HG03097 (cell line): ENCODE measurements at regions not wholly inside any gene's neighbourhood (a gene's known extent, or its start where the extent isn't known, plus 50 kb on each side); places are given as distances from the start of the nearest gene placed in this dataset.
"Not testable (repeated sequence)": the region's sequence is repeated elsewhere in the genome, so short reads cannot be mapped to it uniquely, and the experiment has no call there.

Source experiments
- ATAC-seq: cut with Tn5 transposase; IDR thresholded peaks from one replicate; pipeline ENCODE4 v1.9.1; 2021; ENCODE audit not compliant: unreplicated experiment, low FRiP score

DNA sequence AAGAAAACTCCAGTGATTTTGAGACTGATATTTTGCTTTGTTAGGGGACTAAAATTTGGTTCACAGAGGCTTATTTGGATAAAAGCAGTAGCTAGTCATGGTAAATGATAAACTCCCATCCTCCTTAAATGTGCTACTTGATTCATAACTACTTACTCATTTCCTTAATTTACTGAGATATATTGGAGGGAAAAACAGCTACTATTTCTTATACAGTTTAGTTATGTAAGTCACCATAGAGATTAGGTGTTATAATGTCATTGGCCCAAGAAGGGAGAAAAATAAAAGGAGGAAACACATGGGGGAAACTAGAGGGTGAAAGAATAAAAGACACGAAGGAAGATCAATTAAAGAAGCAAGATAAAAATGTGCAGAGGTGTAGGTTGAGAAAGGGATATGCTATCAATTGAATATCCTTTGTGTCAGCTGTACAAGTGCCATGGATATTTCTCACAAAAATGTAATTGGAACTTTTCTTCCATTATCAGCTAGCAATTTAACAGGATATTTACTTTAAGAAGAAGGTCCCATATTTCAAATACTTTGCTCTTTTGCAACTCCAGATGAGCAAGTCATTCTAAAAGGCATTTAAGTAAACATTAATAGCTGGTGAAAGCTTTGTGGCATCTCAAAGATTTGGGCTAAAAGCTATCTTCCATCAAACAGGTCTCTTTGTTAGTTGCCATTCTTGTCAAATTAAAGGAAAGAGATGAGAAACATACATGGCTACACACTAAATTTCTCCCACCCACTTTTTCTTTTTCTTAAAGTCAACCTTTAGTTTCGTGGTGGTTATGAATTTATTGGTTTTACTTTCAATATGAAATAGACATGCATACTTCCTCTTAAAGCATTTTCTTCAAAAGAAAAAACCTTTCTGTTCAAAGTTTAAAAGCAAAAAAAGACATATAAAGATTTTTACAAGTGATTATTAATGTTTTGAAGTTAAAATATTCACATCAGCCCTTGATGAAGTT lies 439.5 kb downstream of the CCER1 start:
- peak; percentile 92 for ATAC-seq

DNA sequence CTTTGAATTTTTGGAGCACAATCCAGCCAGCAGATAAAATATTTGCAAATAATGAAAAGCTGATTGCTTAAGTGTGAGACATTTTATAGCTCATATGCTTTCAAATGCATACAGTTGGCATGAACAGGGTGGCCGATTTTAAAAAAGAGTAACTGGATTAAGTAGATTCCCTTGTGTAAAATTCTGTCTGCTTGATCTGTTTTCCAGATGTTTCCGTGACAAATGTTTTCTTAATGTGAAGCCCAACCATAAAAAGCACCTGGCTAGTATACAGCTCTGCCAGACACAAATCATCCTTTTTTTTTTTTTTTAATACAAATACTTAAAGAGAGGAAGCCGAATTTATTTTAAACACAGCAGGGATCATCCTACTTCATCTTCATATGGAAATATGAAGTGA lies 440.7 kb downstream of the CCER1 start:
- no peak for ATAC-seq

DNA sequence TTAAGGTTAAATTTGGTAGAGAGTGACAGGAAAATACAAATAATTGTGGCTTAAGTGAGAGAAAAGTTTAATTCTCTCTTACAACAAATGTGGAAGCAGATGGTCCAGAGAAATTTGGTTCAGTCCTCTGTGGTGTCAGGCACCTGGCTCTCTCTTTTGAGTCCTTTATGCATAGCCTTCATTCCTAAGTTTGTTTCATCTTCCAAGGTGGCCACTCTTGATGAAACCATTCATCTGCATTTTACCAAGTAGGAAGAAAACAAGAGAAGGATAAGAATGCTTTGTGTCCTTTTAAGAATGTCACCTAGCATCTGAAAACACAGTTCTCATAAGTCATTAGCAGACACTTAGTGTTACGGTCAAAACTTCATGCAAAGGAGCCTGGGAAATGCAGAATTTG lies 442.5 kb downstream of the CCER1 start:
- no peak for ATAC-seq

DNA sequence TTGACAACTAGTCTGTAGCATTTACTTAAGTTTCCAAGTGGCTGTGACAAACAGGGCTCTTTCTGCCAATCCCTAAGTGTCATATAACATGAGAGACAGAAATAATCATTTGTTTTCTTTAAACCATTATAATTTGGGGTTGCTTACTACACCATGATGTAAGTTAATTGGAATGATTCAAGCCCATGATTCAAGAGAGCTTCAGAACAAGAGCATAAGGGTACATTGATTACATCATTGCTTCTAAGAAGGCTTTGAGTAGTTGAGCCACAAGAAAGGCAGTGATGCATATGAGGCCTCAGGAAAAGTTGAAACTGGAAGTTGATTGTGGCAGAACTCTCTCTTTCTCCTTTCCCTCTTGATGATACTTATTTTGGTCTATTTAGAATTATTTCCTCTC lies 444.0 kb downstream of the CCER1 start:
- ATAC-seq, result no peak

DNA sequence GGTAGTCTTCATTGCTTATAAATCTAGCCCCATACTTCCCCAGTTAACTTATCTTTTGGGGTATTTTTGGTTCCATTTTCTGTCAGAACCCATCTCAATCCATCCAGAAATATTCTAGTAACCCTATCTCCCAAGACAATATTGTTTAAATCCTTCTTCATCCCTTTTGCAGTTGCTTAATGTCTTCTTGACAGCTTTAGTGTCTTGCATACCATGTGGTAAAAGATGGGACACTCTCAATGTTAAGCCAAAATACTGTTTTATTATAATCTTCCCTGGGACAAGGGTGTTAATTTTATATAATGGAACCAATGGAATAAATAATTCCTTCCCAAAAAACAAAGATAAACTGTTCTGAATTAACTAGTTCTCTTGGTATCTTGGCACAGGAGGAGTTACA lies 450.2 kb downstream of the CCER1 start:
- ATAC-seq, result no peak

DNA sequence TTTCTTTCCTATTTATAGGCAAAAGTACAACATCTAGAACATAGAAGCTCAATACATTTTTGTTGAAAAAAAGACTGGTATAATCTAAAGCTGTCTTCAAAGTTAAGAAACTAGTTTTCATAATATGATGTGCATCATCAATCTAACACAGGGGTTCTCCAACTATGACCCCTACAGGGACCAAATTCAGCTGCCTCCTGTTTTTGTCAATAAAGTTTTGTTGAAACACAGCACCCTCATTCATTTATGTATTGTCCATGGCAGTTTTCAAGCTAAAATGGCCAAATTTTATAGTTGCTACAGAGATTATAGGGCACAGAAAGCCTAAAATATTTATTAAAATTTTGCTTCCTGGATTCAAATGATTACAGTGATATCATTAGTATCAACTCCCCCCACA lies 452.9 kb downstream of the CCER1 start:
- ATAC-seq, result no peak

DNA sequence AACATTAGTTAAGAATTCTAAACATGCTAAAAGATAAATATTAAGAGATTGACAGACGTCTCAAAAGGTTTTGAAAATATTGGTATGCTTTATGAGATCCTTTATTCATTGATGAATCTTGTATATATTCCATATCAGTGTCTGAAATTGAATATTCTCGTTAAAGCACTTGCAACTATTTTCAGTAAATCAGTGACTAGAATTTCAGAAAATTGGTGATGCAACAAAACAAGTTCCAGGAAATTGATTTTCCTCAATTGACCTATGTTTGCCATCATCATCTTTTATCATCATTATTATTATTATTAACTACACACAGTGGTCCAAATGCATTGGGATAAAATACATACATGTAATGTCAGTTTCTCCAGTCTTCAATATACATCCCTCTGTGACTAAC lies 453.6 kb downstream of the CCER1 start:
- ATAC-seq, result no peak

DNA sequence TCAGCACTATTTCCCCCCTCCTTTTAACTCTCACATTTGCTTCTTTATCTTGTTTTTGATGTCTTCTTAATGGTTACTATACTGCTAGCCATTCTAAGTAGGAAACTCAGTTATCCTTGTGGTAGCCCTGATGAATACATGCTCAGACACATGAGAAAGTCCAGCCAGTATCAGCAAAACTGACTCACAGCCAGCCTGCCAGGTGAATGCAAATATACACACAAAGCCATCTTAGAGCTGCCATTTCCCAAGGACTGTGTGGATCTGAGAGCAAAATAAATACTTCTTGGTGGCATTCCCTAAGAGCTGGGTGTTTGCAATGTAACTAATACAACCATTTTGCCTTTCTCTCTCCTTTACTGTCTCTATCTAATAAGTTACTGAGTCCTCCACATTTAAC lies 455.2 kb downstream of the CCER1 start:
- ATAC-seq, result no peak

DNA sequence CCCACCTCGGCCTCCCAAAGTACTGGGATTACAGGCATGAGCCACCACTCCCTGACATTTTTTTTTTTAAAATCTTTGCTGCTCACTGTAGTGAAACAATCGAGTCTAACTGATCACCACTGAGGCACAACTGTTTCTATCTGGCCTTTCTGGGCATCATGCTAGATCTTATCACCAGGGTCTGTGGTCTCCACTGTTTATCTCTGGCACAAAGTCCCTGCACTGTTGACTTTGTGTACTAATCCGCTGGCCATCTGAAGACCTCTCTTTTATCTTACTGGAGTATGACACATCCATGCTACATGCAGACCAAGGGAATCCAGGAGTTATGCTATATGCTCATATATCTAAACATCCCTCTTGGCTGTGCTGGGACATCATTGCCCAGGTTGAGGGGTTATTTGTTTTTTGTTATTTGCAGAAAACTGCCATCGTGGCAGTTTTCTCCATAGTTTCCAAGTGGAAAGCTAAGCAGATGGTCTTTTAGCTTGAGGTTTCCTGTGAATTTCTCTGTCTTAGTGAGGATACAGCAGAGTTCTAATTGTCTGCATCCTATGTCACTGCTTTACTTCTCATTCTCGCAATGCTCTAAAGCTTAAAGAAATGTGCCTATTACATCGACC lies 456.9 kb downstream of the CCER1 start:
- no peak for ATAC-seq

DNA sequence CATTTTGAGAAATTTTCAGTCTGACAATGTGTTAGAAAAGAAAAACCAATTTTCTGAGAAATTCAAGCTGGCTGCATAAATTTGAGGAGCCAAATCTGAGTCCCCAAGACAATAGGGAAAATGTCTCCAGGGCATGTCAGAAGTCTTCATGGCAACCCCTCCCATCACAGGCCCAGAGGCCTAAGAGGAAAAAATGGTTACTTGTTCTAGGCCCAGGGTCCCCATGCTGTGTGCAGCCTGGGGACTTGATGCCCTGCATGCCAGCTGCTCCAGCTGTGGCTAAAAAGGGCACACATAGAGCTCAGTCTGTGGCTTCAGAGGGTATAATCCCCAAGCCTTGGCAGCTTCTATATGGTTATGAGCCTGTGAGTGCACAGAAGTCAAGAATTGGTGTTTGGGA lies 464.6 kb downstream of the CCER1 start:
- ATAC-seq, result no peak

DNA sequence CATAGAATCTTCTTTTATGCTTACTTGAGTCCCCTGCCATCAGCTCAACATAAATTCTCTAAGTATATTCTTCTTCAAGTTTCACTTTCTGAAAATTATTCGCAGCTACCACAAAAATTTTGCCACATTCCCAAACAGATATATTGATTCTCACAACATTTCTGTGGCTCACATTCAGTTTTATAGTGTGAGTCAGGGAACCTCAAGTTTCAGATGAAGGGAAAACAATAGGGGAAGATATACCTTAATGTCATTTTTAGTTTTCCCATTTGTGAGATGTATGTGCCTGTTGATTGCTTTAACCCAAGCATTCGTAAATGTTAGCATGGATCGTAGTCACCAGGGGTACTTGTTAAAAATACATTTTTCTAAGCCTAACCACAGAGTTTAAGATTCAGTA lies 465.8 kb downstream of the CCER1 start:
- ATAC-seq, result no peak

DNA sequence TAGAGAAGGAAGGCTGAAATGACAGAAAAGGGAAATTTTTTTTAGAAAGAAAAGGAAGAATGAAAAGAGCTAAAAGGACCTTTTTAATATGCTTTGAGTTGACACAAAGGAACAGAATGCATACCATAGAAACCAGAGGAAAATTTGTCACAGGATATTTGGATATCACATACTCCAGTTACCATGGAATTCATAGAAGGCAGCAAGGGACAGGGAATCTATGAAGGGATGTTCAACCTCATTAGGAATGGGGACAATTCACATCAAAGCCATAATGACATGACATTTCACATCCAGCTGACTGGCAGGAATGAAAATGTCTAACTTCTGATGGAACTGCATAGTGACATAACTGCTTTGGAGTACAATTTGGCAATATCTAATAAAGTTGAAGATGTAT lies 469.4 kb downstream of the CCER1 start:
- no peak for ATAC-seq

DNA sequence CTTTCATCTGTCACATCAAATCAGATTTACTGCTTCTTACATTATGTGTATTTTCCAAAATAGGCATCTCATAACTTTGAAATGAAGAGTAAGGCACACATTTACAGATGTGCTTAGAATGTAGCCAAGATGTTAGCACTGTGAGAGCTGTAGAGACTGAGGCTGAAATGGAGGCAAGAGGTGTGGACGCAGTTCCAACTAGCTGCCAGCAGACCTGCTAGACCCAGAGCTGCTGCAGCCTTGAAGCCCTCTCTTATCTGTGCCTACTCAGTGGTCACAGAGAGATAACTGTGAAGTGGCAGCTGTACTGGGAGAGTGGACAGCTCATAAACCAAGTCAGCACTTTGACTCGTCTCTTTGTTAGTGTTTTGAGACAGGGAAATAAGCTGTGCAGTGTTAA lies 470.9 kb downstream of the CCER1 start:
- ATAC-seq, result no peak

DNA sequence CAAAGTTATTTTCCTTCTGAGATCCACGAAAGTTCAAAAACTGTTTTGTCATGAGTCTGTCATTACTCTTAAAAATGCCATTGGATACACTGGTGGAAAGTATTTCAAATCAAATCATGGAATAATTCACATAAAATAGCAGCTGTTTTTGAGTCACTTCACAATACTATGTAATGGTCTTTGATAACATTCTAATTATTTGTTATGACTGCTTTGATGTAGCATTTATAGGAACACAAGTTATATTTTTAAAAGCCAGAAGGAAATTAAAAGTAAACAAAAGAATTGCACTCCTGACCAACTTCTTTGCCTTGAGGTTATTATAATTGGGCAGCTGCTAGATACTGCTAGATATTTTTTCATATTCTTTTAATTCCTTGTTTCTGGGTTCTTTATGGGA lies 473.2 kb downstream of the CCER1 start:
- ATAC-seq, result no peak

DNA sequence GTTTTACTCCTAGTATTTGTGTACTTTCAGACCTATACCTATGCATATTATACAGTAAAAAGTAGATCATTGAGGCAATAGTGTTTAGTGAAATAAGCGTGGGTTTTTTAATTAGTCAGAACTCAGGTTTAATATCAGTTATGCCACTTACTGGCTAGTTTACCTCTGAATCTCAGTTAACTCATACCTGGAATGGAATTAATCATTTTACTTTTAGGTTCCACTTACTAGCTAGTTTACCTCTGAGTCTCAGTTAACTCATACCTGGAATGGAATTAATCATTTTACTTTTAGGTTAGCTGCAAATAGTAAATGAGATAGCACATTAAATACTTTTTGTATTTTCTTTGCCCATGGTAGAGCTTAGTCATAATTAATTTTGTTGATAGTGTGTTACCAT lies 475.7 kb downstream of the CCER1 start:
- no peak for ATAC-seq

DNA sequence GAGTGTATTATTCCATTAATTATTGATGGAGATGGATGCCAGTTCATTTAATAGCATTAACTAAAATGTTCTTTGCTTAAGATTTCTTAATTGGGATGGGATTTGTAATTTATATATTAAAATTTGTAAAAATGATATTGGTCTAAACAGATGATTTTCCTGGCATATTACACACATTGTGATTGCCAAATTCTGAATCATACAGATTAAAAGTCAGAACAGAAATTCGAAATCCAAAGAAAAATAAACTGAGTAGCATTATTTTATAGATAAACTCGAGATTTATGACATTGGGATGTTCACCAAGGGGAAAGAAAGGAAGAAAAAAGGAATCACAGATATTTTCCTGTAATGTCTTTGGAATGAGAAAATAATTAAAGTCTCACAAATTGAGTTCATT lies 481.1 kb downstream of the CCER1 start:
- no peak for ATAC-seq

DNA sequence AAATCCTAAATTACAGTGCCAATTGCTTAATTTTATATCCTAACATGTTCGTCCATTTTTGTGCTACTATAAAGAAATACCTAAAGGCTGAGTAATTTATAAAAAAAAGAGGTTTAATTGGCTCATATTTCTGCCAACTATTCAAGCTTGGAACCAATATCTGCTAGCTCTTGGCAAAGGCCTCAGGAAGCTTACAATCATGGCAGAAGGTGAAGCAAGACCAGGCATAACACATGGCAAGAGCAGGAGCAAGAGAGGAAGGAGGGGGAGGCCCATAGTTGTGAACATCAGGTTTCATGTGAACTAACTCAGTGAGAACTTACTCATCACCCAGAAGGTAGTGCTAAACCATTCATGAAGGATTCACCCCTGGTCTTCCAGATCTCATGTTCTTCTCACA lies 494.3 kb downstream of the CCER1 start:
- no peak for ATAC-seq

DNA sequence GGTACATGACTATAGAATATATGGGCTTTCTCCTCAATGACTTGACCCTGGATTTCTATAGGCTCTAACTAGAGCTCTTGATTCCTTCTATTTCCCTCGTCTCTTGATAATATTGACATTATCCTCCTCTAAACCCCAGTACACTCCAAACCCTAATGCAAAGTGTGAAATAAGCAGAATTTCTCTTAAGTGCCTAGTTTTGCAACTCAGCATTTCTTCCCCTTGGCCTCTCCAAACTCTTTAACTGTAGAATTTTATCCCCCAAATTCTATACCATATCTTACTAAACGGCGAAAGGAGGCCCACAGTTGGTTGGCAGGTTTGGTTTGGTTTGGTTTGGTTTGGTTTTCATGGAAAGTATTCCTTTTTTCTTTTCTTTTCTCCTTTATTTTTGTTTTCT lies 498.7 kb downstream of the CCER1 start:
- no peak for ATAC-seq

DNA sequence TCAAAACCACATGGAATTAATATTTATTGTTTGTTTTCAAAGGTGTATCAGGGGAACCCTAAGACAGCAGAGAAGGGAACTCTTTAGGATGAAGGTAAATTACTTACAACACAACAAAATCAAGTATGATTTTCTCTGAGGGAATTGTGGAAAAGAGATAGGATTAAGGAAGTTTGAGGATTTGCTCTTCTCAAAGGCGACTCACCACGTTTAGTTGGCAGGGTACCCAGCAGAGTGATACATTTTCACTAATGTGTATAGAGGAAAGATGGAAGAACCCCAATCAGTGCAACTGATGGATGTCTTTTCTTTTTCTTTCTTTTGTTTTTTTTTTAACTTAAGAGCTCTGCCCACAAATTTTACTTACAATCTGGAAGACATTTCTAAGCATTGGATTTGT lies 499.2 kb downstream of the CCER1 start:
- ATAC-seq, result no peak

DNA sequence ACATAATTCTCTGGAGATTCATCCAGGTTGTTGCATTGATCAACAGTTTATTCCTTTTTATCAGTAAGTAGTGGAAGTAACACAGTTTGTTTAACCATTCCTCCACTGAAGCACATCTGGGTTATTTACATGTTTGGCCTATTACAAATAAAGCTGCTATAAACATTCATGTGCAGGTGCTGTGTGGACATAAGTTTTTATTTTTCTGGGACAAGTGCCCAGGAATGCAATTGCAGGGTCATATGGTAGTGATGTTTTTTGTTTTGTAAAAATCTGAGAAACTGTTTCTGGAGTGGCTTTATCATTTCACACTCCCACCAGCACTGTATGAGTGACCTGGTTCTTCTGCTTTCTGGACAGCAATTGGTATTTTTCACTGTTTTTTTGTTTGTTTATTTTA lies 505.4 kb downstream of the CCER1 start:
- ATAC-seq, result no peak

DNA sequence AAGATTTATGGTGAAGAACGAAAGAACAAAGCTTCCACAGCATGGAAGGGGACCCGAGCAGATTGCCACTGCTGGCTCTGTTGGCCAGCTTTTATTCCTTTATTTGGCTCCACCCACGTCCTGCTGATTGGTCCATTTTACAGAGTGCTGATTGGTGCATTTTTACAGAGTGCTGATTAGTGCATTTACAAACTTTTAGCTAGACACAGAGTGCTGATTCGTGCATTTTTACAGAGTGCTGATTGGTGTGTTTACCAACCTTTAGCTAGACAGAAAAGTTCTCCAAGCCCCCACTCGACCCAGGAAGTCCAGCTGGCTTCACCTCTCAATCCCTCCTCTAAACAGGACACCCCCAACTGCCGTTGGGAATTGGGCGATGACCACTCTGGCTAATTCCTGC lies 511.5 kb downstream of the CCER1 start:
- ATAC-seq, result not testable (repeated sequence)

DNA sequence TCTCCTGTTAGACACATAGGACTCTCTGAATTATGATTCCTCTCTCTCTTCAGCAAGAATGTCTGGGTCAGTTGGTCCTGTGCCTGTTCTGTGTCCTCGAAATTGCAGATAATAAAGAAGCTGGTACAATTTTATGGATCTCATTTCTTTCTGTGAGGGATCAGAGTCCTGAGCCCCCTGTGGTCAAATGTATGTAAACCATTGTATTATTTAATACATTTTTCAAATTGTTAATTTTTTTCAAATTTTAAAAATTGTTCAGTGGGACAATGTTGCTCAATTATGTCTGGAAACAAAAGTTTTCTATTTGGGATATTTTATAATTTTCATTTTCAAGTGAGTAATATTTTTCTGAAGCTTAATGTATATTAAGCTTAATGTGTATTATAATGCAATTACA lies 513.5 kb downstream of the CCER1 start:
- ATAC-seq, result no peak
